Stimulated activated CD4-positive, alpha-beta T cell treated with anti-CD3 and anti-CD28 coated beads, Interleukin-1b, Interleukin-23, amount 100 ng/mL, for 1 hour (primary cell): ENCODE measurements at regions not wholly inside any gene's neighbourhood (a gene's known extent, or its start where the extent isn't known, plus 50 kb on each side); places are given as distances from the start of the nearest gene placed in this dataset.
"Not testable (repeated sequence)": the region's sequence is repeated elsewhere in the genome, so short reads cannot be mapped to it uniquely, and the experiment has no call there.

Experiments used
- DNase-seq, 2 donors: peaks; one replicate each; pipeline ENCODE4 v3.0.0-alpha.2; 2020; ENCODE audit warnings: low read depth in 2 of 2

- DNase-seq = no peak
Measured at GRCh38 chr22:25487508-25487907, 77.0 kb upstream of the GRK3 start.

GRCh38 chr22:25488244-25489020 lies 76.0 kb upstream of the GRK3 start:
- no peak for DNase-seq

GRCh38 chr22:25489947-25490346 lies 74.5 kb upstream of the GRK3 start:
- DNase-seq = no peak

- no peak for DNase-seq
Measured at GRCh38 chr22:25490896-25491295, 73.6 kb upstream of the GRK3 start.

DNA sequence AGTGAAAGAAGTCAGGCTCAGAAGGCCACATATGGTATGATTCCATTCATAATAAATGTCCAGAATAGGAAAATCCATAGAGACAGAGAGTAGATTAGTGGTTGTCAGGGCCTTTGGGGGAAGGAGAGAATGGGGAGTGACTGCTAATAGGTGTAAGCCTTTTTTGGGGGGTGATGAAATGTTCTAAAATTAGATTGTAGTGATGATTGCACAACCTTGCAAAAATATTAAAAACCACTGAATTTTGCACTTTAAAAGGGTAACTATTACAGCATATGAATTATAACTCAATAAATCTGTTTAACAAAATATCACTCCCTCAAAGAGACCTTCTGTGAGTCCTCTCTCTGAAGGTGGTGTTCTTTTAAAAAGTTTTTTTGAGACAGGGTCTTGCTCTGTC lies 72.3 kb upstream of the GRK3 start:
- DNase-seq = no peak

DNA sequence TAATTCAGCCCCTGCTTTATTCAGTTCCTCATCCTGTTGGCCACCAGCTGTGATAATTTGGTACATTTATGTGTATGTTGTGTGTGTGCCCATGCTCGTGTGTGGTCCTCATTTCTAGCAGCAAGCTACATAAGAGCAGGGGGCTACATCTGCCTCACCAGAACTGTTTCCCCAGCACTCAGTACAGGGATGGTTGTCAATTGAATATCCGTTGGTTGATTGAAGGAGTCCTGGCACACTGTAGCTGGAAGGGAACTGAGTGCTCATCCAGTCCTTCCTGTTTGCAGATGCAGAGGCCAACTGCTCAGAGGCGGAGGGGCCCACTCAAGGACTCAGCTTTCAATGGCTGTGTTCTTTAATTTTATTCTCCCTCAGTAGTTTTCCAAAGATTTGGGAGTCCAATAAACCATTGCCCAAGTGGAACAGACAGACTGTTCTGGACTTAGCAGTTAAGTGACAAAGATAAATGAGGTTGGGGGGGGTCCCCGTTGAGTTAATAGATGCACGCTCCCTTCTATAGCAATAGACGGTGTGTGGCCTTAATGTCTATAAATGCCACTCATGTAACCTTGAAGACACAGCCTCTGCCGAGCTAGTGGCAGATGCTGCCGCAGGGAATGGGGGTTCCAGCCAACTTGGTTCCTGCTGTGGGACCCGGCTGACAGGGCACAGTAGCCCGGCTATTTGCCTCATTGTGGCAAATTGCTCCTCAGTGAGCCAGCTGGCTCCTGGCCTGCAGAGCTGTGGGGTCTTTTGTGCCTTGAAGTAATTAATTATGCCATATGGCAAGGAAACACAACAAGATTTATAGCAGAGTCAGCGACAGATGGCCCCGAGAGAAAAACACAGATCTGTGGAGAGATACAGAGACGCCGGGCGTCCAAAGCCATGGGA lies 71.4 kb upstream of the GRK3 start:
- DNase-seq = no peak

DNA sequence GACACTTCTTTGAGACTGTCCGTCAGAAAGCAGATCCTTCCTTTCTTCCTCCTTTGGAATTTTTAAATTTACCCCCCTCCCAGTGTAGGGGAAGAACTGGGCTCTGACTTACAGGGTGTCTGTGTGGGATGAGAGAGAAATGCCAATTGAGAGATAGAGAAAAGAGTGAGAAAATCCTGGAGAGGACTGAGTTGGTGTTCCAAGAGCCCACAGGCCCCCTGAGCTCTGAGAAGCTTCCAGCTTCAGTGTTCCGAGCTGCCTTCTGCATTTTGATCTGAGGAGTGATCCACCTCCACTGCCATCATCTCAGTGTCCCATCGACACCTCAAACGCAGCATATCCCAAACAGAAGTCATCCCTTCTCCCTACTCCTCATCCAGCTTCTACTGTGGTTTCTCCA lies 70.7 kb upstream of the GRK3 start:
- DNase-seq = no peak

- no peak for DNase-seq
Measured at GRCh38 chr22:25494774-25495173, 69.7 kb upstream of the GRK3 start.

DNA sequence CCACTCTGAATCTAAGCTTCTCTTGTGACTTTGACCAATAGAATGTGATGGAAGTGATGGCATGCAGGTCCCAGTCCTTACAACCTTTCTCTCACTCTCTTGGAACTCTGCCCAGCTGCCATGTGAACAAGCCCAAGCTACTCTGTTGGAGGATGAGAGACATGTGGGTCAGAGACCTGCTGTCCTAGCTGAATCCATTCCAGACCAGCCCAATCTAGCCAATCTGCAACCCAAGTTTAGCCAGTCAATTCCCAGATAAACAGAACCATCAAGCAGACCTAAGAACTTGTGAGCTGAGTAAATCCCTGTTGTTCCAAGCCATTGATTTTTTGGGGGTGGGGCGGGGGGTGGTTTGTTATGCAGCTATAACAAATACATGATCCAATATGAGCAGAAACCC lies 69.2 kb upstream of the GRK3 start:
- no peak for DNase-seq

DNA sequence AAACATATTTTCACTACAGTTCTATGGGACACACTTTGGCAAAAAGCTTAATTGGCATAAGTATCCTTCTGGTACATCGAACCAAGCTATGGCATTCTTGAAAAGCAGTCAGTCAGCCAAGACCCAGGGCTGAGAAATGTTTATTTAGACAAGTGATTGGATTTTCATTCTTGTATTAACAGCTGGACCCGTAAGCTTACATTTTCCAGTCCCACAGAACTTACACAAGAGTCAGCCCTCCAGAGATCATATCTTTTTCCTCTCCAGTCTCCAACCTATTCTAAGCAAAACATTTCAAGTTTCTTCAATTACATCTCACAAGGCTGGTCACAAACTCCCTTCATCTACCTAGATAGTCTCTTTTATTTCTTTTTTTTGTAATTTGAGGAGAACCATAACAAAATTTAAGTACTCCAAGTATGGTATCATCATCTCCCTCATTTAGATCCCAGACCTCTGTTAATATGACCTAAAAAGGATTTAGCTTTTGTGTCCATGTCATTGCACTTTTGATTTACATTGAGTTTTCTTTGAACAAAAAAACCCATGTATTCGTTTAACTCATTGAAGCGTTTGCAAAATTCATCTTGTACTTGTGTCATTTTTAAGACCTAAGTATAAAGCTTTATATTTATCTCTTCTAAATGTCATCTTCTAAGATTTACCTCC lies 67.9 kb upstream of the GRK3 start:
- no peak for DNase-seq

- DNase-seq = no peak
Measured at GRCh38 chr22:25497181-25497641, 67.3 kb upstream of the GRK3 start.

DNA sequence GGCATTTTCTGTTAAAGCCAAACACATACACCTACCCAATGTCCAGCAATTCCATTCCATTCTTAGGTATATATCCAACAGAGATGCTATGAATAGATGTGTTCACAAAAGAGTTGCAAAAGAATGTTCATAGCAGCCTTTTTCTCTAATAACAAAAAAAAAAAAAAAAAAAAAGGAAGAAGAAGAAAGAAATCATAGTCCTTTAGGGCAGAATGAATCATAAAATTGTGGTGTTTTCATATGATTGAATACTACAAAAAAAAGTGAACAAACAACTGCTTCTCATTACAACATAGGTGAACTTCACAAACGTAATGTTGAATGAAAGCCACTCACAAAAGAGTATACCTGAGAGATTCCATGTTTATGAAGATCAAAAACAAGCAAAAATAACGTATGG lies 66.8 kb upstream of the GRK3 start:
- DNase-seq = no peak

GRCh38 chr22:25500671-25501070 lies 63.8 kb upstream of the GRK3 start:
- DNase-seq = not testable (repeated sequence)

GRCh38 chr22:25504017-25504416 lies 60.5 kb upstream of the GRK3 start:
- DNase-seq = not testable (repeated sequence)

DNA sequence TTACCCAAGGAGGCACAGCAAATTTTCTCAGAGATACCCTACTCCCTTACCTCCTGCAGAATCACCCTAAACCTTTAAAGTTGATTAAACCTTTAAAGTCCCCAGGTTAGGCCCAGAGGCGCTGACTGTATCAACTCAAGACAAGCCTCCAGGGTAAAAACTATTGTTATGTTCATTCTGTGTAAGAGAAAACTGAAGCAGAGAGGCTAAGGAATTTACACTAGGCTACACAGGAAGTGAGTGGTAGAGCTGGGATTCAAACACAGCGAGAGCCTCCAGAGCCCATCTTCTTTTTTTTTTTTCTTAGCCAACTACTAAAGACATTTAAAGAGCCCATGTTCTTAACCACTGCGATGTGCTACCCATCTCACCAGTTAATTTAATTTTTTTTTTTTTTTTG lies 56.3 kb upstream of the GRK3 start:
- DNase-seq = no peak

DNA sequence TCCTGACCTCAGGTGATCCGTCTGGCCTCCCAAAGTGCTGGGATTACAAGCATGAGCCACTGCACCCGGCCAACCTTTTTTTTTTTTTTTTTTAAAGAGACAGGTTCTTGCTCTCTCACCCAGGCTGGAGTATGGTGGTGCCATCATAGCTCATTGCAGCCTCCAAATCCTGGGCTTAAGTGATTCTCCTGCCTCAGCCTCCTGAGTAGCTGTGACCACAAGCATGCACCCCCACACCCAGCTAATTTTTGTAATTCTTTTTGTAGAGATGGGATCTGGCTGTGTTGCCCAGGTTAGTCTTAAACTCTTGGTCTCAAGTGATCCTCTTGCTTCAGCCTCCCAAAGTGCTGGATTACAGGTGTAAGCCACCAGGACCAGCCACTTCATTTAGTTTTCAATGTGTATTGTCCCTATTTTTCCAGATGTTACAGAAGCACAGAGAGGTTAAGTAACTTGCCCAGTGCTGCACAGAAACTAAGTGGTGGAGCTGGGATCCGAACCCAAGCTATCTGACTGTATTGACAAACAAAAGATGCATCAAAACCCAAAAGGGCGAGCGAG lies 55.6 kb upstream of the GRK3 start:
- DNase-seq = no peak

DNA sequence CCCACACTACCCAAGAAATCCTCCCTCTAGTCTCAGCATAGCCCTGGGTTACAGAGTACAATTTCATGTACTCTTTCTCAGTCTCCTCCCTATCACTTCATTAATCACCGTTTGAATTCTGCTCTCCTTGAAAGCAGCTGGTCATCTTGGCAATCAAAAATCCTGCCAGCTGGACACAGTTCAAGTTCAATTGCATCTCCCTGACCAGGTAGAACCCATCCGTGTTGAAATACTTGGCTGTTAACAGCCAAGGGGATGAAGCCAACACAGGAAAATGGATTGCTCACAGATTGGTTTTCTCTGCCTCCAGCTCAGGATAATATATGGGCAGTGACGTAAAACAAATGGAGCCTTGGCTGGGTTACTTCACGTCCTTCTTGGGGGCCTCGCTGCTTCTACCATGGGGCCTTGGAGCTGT lies 55.1 kb upstream of the GRK3 start:
- DNase-seq = no peak

DNA sequence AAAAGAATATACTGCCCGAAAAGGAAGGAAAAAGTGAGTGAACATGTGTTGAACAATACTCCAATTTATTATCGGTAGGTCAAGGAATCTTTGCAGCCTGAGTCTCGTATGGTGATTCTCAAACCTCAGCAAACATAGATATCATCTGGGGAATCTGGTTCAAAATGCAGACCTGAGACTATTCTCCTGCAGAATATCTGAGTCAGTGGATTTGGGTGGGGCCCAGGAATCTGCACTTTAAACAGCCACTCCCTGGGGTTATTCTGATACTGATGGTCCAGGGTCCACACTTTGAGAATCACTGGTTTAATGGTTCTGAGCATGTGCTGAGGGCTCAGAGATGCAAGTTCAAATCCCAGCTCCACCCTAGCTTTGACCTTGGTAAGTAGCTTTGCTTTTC lies 53.6 kb upstream of the GRK3 start:
- DNase-seq = no peak

DNA sequence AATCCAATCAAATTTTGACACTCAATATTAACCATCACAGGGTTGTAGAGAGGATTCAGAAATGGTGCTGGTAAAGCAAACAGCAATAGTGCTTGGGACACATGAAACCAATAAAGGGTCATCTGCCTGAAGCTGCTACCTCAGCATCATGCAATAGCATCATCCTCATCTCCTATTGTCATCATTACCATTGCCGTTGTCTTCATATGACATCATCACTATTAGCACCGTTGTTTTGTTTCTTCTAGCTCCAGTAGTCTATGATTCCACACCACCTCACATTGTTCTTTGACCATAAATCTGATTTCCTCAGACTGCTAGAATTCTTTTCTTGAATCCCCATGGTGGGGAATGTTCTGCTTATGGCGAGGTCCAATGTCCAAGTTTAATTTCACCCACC lies 52.8 kb upstream of the GRK3 start:
- DNase-seq = no peak

DNA sequence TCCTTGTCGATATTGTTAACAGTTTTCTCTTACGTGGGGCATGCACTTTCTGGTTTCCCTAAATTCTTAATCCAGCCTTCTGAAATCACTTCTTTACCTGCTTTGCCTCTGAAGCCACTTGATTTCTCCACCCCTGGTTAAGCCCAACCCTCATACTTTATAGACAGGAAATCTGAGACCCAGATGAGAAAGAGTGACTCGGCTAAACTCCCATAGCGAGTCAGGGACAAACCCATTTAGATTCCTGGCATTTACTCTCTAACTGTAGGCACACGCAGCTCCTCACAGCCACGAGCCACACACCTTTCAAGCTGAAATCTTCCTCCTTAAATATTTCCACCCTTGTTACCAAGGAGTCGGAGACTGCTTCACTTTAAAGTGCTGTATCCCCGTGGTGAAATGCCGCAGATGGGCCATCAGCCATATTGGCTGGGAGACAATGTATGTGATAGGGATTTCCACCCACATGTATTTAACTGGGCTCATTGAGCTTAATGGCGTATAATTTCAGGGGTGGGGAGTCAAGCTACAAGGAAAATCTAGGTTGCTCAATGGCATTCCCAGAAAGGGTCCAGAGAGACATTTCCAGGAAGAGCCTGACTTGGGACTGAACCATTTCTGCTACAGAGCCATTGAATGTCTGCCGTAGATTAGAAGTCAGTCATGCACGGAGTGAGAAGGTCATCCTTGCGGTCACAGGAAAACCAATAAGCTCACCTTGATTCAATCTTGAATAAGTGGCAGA lies 49.9 kb upstream of the GRK3 start:
- DNase-seq = no peak
